Breast epithelium (tissue), 4 donors: ENCODE measurements at regions not wholly inside any gene's neighbourhood (a gene's known extent, or its start where the extent isn't known, plus 50 kb on each side); places are given as distances from the start of the nearest gene placed in this dataset.

ENCODE experiments used
- DNase-seq, 2 donors: peaks; one replicate each; pipeline ENCODE4 v3.0.0-alpha.2; 2019; ENCODE audit warnings: low spot score in 2 of 2
- H3K27ac ChIP-seq, 2 donors: fragments of 200-600 bp; sonication (generic) in 1 of 2; one replicate each; pipeline ENCODE4 v1.5.1; 2016 to 2019; ENCODE audit warnings: mild to moderate bottlenecking in 1 of 2
- H3K27me3 ChIP-seq, 2 donors: fragments of 200-600 bp; sonication (generic) in 1 of 2; one replicate each; pipeline versions ENCODE4 v1.5.1 to v1.6.0; 2017 to 2019; ENCODE audit warnings: control low read depth in 1 of 2, mild to moderate bottlenecking in 1 of 2
- H3K36me3 ChIP-seq: fragments of 200-600 bp; one replicate; pipeline ENCODE4 v1.5.1; 2019
- H3K4me1 ChIP-seq, 2 donors: fragments of 200-600 bp; sonication (generic); one replicate each; pipeline ENCODE4 v1.5.1; 2016 to 2019; ENCODE audit warnings: control low read depth in 1 of 2
- H3K4me3 ChIP-seq, 3 donors: fragments of 200-600 bp; sonication (generic); 1 replicate in 2 of 3; 2 replicates in 1 of 3; pipeline ENCODE4 v1.5.1; 2016 to 2019; ENCODE audit warnings: mild to moderate bottlenecking in 3 of 3, moderate library complexity in 2 of 3
- H3K9me3 ChIP-seq, 2 donors: fragments of 200-600 bp; sonication (generic) in 1 of 2; one replicate each; pipeline ENCODE4 v1.5.1; 2016 to 2019; ENCODE audit warnings: control low read depth in 1 of 2
- POLR2A ChIP-seq: fragments of 450-650 bp; IDR thresholded peaks from one replicate; pipeline ENCODE4 v1.6.1; 2016; ENCODE audit warnings: antibody characterized with exemption, mild to moderate bottlenecking, moderate library complexity
- POLR2AphosphoS5 ChIP-seq, 3 donors: sonication (generic); formaldehyde crosslinking; IDR thresholded peaks; one replicate each; pipeline ENCODE4 v1.6.1; 2017; ENCODE audit warnings: antibody characterized with exemption in 3 of 3
- intact Hi-C: fragments of 100-400 bp; cut with DNase I; formaldehyde crosslinking; loops from one replicate; pipeline ENCODE4 v1.15.1; 2023; ENCODE audit warnings: low total_unique reads
- TF ChIP-seq, protein P1 (sequence below), 3 donors: fragments of 450-650 bp; IDR thresholded peaks; one replicate each; pipeline ENCODE4 v1.5.1; 2016 to 2017; ENCODE audit warnings: antibody characterized with exemption in 3 of 3, mild to moderate bottlenecking in 3 of 3, moderate library complexity in 3 of 3

DNA sequence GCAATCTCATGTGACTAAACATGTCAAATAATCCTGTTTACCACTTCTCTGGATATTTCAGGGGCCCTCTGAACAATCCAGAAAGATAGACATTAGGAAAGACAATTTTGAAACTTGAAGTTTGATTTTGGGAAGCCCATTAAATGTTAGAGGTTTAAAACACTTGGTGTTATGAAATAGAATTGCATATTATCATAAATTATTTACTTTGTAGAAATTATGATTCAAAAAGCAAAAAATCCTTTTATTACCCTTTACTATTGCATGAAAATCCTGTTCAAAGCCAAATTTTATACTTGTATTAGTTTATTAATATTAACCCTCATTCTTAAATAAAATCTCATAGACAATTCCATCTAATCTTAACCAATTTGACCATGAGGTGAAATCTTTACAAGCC is 1091.5 kb upstream of the ALCAM start:
- TF ChIP-seq, protein P1, sequence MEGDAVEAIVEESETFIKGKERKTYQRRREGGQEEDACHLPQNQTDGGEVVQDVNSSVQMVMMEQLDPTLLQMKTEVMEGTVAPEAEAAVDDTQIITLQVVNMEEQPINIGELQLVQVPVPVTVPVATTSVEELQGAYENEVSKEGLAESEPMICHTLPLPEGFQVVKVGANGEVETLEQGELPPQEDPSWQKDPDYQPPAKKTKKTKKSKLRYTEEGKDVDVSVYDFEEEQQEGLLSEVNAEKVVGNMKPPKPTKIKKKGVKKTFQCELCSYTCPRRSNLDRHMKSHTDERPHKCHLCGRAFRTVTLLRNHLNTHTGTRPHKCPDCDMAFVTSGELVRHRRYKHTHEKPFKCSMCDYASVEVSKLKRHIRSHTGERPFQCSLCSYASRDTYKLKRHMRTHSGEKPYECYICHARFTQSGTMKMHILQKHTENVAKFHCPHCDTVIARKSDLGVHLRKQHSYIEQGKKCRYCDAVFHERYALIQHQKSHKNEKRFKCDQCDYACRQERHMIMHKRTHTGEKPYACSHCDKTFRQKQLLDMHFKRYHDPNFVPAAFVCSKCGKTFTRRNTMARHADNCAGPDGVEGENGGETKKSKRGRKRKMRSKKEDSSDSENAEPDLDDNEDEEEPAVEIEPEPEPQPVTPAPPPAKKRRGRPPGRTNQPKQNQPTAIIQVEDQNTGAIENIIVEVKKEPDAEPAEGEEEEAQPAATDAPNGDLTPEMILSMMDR (IDR thresholded peaks at IDR 0.05) = no peak
- TF ChIP-seq POLR2AphosphoS5 (IDR thresholded peaks at IDR 0.05) (no peak), POLR2A (no peak)
- Histone ChIP-seq H3K27me3 (no peaks in the 10 kb centered on the region), H3K4me1 (no peaks in the 10 kb centered on the region), H3K4me3 (no peak overlapping the region), H3K9me3 (peaks cover 6 to 34% of the 10 kb centered on the region in 2 donors), H3K27ac (no peak overlapping the region), H3K36me3 (no peaks in the 10 kb centered on the region)
- intact Hi-C loops = no loop called here
- no peak for DNase-seq

DNA sequence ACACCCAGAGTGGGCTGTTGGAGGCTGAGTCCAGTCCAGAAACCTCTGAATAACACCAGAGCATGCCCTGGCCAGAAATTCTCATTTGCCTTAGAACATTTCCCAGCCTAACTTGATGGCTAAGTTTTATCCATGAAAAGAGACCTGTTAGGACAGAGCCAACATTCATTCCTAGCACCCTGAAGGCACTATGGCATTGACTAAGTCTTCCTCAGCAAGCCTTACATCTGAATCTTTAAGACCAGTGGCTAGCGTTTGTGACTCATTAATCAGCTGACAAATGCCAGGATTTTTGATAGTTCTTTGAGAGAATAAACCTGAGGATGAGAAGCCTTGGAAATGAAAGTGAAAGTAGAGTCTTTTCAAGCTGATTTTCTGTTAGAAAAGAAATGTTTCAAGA is 1087.1 kb upstream of the ALCAM start:
- peak overlapping the region in 1 of 3 donors; percentile 48 for H3K4me3 ChIP-seq

GRCh38 chr3:104281713-104282112 is 1085.0 kb upstream of the ALCAM start:
- peaks cover 30 to 35% of the 10 kb centered on the region in 2 donors for H3K9me3 ChIP-seq
- H3K36me3 ChIP-seq = no peaks in the 10 kb centered on the region
- TF ChIP-seq, protein P1 (IDR thresholded peaks at IDR 0.05) = no peak
- no peak for TF ChIP-seq POLR2A
- no peak for TF ChIP-seq POLR2AphosphoS5 (IDR thresholded peaks at IDR 0.05)
- no peak for DNase-seq
- H3K4me1 ChIP-seq = no peaks in the 10 kb centered on the region
- no peaks in the 10 kb centered on the region for H3K27me3 ChIP-seq
- no peak overlapping the region for H3K27ac ChIP-seq
- intact Hi-C loops = no loop called here
- no peak overlapping the region for H3K4me3 ChIP-seq

More for the DNA sequence above, 1087.1 kb upstream of the ALCAM start:
- no peak for DNase-seq
- no peaks in the 10 kb centered on the region for H3K36me3 ChIP-seq
- TF ChIP-seq, protein P1 (IDR thresholded peaks at IDR 0.05) = no peak
- no peak for TF ChIP-seq POLR2A
- TF ChIP-seq POLR2AphosphoS5 (IDR thresholded peaks at IDR 0.05) = no peak
- intact Hi-C loops = no loop called here
- no peaks in the 10 kb centered on the region for H3K4me1 ChIP-seq
- H3K9me3 ChIP-seq = peaks cover 31 to 44% of the 10 kb centered on the region in 2 donors
- H3K27me3 ChIP-seq = no peaks in the 10 kb centered on the region
- no peak overlapping the region for H3K27ac ChIP-seq

DNA sequence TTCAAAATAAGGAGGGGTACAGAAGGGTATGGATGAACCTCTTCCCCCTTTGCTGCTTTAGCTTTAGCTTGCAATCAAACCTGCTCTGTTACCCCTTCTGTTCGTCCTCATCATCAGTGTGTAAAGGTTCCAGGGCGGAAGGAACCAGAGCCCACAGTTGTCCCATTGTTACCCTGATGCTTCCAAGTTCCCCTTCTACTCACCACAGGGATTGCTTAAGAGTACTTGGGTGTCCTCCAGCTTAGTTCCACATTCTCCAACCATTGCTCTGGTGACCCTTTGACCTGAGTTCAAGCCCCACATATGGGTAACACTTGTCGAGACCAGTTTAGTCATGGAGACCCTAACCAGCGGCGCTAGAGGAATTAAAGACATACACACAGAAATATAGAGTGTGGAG is 1080.1 kb upstream of the ALCAM start:
- Histone ChIP-seq H3K36me3 (no peaks in the 10 kb centered on the region), H3K9me3 (peaks cover 24% of the 10 kb centered on the region in 2 donors), H3K27me3 (no peaks in the 10 kb centered on the region), H3K27ac (no peak overlapping the region), H3K4me1 (no peaks in the 10 kb centered on the region), H3K4me3 (no peak overlapping the region)
- no peak for TF ChIP-seq POLR2AphosphoS5 (IDR thresholded peaks at IDR 0.05)
- TF ChIP-seq, protein P1 (IDR thresholded peaks at IDR 0.05) = no peak
- no peak for TF ChIP-seq POLR2A
- intact Hi-C loops = no loop called here
- no peak for DNase-seq

GRCh38 chr3:104291437-104291851 is 1075.3 kb upstream of the ALCAM start:
- Histone ChIP-seq H3K4me3 (peak overlapping the region in 2 of 3 donors; percentile 22 to 47), H3K36me3 (no peaks in the 10 kb centered on the region), H3K9me3 (peaks cover 9 to 11% of the 10 kb centered on the region in 2 donors), H3K4me1 (no peaks in the 10 kb centered on the region), H3K27me3 (no peaks in the 10 kb centered on the region), H3K27ac (peak overlapping the region in 1 of 2 donors; percentile 0)
- no peak for TF ChIP-seq POLR2AphosphoS5 (IDR thresholded peaks at IDR 0.05)
- no peak for TF ChIP-seq POLR2A
- TF ChIP-seq, protein P1 (IDR thresholded peaks at IDR 0.05) = no peak
- intact Hi-C loops = no loop called here
- DNase-seq = no peak
